GM12872 (cell line): ENCODE measurements at regions not wholly inside any gene's neighbourhood (a gene's known extent, or its start where the extent isn't known, plus 50 kb on each side); places are given as distances from the start of the nearest gene placed in this dataset.

Experiments
- CTCF ChIP-seq: IDR thresholded peaks from 3 replicates; pipeline ENCODE4 v1.5.1; 2011; ENCODE audit warnings: low read depth, mild to moderate bottlenecking, low read length, moderate library complexity; ENCODE audit not compliant: insufficient read depth

- no peak for TF ChIP-seq CTCF
These were observed 661.8 kb upstream of the CXADR start for GRCh38 chr21:16851054-16851453.

DNA sequence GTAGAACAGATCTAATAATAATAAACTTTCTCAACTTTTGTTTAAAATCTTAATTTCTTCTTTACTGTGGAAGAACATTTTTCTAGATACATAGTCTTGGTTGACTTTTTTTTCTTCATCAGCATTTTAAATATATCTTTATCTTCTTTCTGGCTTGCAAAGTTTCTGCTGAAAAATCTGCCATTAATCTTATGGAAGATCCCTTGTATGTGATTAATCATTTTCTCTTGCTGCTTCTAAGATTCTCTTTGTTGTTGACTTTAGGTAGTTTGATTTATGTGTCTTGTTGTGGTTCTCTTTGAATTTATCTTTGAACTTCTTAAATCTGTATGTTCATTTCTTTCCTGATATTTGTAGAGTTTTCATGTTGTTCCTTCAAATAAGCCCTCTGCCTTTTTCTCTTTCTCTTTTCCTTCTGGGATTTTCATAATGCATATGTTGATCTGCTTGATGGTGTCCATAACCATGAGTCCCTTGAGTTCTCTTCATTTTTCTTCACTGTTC, 657.6 kb upstream of the CXADR start:
- no peak for TF ChIP-seq CTCF

GRCh38 chr21:16863362-16863905, 649.4 kb upstream of the CXADR start:
- no peak for TF ChIP-seq CTCF

DNA sequence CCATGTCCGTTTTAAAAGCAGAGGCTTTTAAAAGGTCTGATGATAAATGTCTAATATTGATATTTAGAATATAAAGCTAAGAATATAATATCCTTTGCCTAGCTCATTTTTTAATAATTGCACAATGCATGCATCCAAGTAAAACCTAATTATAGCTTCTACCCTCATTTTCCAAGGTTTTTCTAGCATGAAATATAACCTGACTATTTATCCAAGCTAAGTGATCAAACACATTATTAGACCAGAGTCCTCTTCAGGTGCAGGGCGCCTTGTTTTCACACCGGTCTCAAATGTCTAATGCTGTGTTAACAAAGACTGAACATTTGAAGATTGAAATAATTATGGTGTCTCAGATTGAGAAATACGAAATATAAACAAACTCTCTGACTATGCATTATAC, 648.9 kb upstream of the CXADR start:
- no peak for TF ChIP-seq CTCF

GRCh38 chr21:16865632-16866031, 647.2 kb upstream of the CXADR start:
- TF ChIP-seq CTCF, result no peak

- TF ChIP-seq CTCF, result no peak
These were observed 646.0 kb upstream of the CXADR start for GRCh38 chr21:16866851-16867250.

- no peak for TF ChIP-seq CTCF
These were observed 642.7 kb upstream of the CXADR start for GRCh38 chr21:16870103-16870502.
